DLD1 (cell line): ENCODE measurements at regions not wholly inside any gene's neighbourhood (a gene's known extent, or its start where the extent isn't known, plus 50 kb on each side); places are given as distances from the start of the nearest gene placed in this dataset.

Experiments used
- in situ Hi-C: cut with HindIII; loops from 2 replicates; pipeline ENCODE4 v1.10.0; 2017; ENCODE audit warnings: low sequenced_read_pairs

- in situ Hi-C loops: no loop called here
Measured at GRCh38 chr3:197353001-197353866, 54.8 kb upstream of the DLG1 start.

GRCh38 chr3:197352382-197352781 is 54.0 kb upstream of the DLG1 start:
- in situ Hi-C loops: no loop called here

GRCh38 chr3:197350446-197350845 is 52.0 kb upstream of the DLG1 start:
- in situ Hi-C loops: no loop called here

DNA sequence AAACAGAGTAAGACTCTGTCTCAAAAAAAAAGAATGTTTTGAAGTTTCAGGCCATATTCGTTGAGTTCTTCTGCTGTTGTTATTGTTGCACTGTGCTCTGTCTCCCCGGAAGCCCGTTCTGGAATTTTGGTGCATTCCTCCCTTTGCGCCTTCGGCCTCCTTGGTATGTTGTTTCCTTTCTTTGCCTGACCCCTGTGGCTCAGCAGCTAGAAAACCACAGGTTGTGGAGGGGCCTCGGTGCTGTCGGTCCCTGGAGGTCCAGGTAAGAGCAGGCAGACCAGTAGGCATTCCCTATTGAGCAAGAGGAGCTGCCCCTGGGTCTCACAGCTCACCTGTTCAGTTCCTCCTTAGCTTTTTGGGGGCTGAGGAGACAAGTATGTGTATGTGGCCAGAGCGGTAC is 51.0 kb upstream of the DLG1 start:
- in situ Hi-C loops: no loop called here
